Thyroid gland (tissue), 4 donors: ENCODE measurements at regions not wholly inside any gene's neighbourhood (a gene's known extent, or its start where the extent isn't known, plus 50 kb on each side); places are given as distances from the start of the nearest gene placed in this dataset.

ENCODE experiments used
- POLR2A ChIP-seq, 2 donors: fragments of 450-650 bp; IDR thresholded peaks; one replicate each; pipeline ENCODE4 v1.6.1; 2017; ENCODE audit warnings: antibody characterized with exemption in 2 of 2, mild to moderate bottlenecking in 2 of 2, moderate library complexity in 1 of 2
- TF ChIP-seq, protein P1 (sequence below), 6 experiments: fragments of 200-600 bp in 3 of 6; fragments of 450-650 bp in 3 of 6; sonication (generic) in 3 of 6; IDR thresholded peaks; one replicate each; pipeline ENCODE4 v1.5.1; 2016 to 2019; ENCODE audit warnings: antibody characterized with exemption in 6 of 6, mild to moderate bottlenecking in 2 of 6, inconsistent platforms in 1 of 6, moderate library complexity in 1 of 6

DNA sequence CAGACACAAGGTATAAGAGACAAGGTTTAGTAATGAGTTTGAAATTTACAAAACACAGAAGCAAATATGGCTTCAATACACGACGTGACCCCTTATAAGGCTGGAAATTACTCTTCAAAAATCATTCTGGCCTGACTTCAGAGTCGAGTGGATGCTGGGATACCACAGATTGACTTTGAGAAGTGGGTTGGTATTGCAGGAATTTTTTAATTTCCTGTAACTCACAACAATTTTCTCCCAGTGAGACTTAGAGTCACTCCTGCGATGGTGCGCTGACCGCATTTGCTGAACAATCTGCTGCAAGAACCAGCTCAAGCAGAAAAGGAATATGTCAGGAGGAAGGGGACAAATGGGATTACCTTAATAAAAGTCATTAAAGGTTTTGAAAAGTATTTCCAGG is 132.1 kb downstream of the EMX2 start:
- TF ChIP-seq POLR2A (IDR thresholded peaks at IDR 0.05) = no peak
- TF ChIP-seq, protein P1, sequence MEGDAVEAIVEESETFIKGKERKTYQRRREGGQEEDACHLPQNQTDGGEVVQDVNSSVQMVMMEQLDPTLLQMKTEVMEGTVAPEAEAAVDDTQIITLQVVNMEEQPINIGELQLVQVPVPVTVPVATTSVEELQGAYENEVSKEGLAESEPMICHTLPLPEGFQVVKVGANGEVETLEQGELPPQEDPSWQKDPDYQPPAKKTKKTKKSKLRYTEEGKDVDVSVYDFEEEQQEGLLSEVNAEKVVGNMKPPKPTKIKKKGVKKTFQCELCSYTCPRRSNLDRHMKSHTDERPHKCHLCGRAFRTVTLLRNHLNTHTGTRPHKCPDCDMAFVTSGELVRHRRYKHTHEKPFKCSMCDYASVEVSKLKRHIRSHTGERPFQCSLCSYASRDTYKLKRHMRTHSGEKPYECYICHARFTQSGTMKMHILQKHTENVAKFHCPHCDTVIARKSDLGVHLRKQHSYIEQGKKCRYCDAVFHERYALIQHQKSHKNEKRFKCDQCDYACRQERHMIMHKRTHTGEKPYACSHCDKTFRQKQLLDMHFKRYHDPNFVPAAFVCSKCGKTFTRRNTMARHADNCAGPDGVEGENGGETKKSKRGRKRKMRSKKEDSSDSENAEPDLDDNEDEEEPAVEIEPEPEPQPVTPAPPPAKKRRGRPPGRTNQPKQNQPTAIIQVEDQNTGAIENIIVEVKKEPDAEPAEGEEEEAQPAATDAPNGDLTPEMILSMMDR (IDR thresholded peaks at IDR 0.05) = no peak
